Upper lobe of left lung (tissue), 4 donors: ENCODE measurements at regions not wholly inside any gene's neighbourhood (a gene's known extent, or its start where the extent isn't known, plus 50 kb on each side); places are given as distances from the start of the nearest gene placed in this dataset.

ENCODE experiments used
- EP300 ChIP-seq, 4 donors: sonication (generic); formaldehyde crosslinking; IDR thresholded peaks; one replicate each; pipeline ENCODE4 v1.5.1; 2017; ENCODE audit warnings: antibody characterized with exemption in 4 of 4, control low read depth in 2 of 4
- POLR2A ChIP-seq, 4 donors: fragments of 450-650 bp; IDR thresholded peaks; one replicate each; pipeline ENCODE4 v1.5.1; 2016 to 2017; ENCODE audit warnings: antibody characterized with exemption in 4 of 4, mild to moderate bottlenecking in 2 of 4

DNA sequence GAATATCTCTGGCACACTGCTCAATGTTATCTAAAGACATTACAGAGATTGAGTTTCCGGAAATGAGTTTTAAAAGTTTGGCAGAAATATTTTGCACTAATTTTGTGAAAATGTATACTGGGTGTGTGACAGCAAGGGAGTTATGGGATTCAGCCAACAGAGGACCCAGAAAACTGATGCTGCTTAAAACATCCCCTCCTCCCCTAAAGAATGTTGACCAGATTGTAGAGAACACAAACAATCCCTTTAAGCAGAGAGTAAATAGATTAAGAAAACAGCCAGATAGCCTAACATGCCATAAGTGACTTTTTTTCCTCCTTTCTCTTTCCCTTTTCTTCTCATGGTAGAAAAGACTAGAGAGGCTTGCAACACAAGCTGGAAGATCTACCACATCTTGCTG, 928.0 kb upstream of the ALCAM start:
- TF ChIP-seq POLR2A (IDR thresholded peaks at IDR 0.05) (no peak), EP300 (IDR thresholded peaks at IDR 0.05) (no peak)
